AG09319 (cell line): ENCODE measurements at regions not wholly inside any gene's neighbourhood (a gene's known extent, or its start where the extent isn't known, plus 50 kb on each side); places are given as distances from the start of the nearest gene placed in this dataset.

ENCODE experiments used
- DNase-seq: peaks from one replicate; pipeline ENCODE4 v3.0.0-alpha.2; 2010; ENCODE audit warnings: low read depth; ENCODE audit errors: extremely low read depth
- TF ChIP-seq, protein P1 (sequence below): IDR thresholded peaks from 2 replicates; pipeline ENCODE4 v1.5.1; 2011; ENCODE audit warnings: low read depth, mild to moderate bottlenecking, inconsistent platforms, low read length, moderate library complexity

GRCh38 chr11:36854875-36855274 is 256.8 kb upstream of the RAG2 start:
- DNase-seq, result no peak

DNA sequence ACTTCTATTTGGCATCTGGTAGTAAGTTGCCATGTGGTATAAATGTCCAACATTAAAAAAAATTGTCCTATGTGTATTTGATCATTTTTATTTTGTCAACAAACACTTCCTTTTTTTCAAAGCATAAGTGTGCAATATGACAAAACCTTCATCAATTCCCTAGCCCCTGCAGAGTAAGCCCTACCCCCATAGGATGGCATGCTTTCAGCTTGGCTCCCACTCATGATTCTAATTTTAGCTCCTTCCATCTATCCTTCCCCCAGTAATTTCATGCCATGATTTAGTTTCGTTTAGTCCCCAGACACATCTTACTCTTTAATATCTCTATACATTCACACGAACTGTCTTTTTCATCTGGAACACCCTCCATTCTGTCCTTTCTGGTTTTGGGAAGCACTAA is 250.6 kb upstream of the RAG2 start:
- DNase-seq, result no peak
- TF ChIP-seq, protein P1, sequence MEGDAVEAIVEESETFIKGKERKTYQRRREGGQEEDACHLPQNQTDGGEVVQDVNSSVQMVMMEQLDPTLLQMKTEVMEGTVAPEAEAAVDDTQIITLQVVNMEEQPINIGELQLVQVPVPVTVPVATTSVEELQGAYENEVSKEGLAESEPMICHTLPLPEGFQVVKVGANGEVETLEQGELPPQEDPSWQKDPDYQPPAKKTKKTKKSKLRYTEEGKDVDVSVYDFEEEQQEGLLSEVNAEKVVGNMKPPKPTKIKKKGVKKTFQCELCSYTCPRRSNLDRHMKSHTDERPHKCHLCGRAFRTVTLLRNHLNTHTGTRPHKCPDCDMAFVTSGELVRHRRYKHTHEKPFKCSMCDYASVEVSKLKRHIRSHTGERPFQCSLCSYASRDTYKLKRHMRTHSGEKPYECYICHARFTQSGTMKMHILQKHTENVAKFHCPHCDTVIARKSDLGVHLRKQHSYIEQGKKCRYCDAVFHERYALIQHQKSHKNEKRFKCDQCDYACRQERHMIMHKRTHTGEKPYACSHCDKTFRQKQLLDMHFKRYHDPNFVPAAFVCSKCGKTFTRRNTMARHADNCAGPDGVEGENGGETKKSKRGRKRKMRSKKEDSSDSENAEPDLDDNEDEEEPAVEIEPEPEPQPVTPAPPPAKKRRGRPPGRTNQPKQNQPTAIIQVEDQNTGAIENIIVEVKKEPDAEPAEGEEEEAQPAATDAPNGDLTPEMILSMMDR, result no peak

More at GRCh38 chr11:36854875-36855274, 256.8 kb upstream of the RAG2 start:
- TF ChIP-seq, protein P1, result no peak

DNA sequence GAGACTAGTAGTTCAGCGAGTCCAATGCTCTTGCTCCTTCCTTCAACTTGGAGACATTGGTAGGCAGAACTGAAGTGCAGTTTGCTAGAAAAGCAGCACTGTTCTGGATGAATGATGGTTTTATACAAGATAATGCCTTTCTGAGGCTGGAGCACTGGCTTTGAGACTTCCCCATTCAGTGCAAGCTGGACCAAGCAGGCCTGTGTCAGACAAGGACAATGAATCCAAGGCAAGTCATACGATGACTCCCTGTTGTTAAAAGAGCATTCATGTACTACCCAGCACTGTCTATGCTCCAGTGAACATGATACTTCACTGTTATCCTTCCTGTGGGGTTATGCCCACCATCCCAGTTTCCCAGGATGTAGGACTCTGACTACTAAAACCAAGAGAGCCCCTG is 242.3 kb upstream of the RAG2 start:
- TF ChIP-seq, protein P1, result no peak
- no peak for DNase-seq

DNA sequence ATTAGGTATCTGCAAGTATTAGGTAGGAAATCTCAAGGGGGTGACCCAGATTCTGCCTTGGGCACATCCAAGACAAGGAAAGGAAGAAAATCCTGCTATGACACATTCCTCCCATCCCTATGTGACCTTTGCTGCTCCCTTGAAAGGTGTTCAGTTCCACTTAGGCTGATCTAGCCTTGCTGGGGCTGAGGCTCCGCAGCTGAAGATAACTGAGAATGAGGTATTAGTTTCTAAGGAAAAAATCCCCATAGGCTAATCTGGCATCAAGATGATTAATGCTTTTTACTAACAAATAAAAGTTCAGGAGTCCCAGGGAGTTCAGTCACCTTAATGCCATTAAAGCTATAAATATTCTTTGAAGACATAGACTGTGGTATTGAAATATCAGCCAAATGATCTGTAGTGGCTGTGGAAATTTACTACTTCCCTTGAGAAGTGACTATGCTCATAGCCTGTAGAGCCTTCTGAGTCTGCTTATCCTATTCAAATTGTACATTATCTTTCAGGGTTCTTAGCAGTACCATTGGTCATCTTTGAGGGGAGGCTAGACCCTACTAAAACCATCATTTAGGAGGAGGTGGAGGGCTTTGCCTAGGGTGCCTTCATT is 239.9 kb upstream of the RAG2 start:
- TF ChIP-seq, protein P1, result no peak
- DNase-seq, result no peak

DNA sequence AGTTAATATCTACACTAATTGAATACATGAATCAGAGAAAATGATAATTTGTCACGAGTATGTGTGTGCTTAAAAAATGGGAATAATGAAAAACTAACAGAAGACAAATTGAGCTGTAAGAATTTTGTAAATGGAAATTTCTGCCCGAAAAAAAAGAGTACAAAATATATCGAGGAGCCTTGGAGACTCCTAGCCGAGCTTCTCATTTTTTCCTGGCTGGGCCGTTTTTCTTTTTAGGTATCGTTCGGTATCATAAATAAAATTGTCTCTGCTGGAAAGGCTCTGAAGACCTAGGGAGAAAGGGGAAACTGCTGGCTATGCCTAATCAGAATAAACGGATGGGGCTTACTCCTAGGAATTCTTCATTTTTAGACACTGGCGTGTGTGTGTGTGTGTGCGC is 227.2 kb upstream of the RAG2 start:
- no peak for DNase-seq
- TF ChIP-seq, protein P1, result no peak

DNA sequence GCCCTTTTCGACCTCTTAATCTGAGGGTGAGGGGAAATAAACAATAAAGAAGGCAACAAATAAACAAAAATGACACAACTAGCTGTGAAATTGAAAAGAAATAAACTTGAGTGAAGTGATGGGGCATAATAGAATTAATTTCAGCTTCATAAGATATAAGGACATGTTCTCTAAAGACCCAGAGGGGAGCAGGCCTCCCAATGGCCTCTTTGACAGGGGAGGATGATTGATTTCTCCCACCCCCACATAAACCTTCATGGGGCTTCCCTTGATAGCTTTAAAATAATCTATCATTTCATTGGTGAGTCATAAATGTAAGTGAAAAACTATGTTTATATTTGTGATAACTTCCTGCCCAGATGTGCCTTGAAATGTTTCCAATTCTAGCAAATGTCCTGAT is 226.3 kb upstream of the RAG2 start:
- TF ChIP-seq, protein P1, result no peak
- DNase-seq, result no peak

GRCh38 chr11:36822829-36823228 is 224.8 kb upstream of the RAG2 start:
- TF ChIP-seq, protein P1, result no peak
- no peak for DNase-seq
